Fibroblast of lung (primary cell): ENCODE measurements at regions not wholly inside any gene's neighbourhood (a gene's known extent, or its start where the extent isn't known, plus 50 kb on each side); places are given as distances from the start of the nearest gene placed in this dataset.

Experiments used
- EZH2 ChIP-seq: IDR thresholded peaks from 2 replicates; pipeline ENCODE4 v1.5.1; 2012; ENCODE audit warnings: low read length, control low read depth, mild to moderate bottlenecking; ENCODE audit errors: missing control alignments
- TF ChIP-seq, protein P1 (sequence below), 2 donors: IDR thresholded peaks in 1 of 2; conservative IDR thresholded peaks in 1 of 2; 1 replicate in 1 of 2; 2 replicates in 1 of 2; pipeline ENCODE4 v1.5.1; 2011 to 2012; ENCODE audit warnings: low read length in 2 of 2, control low read depth in 1 of 2, inconsistent platforms in 1 of 2, low read depth in 1 of 2, mild to moderate bottlenecking in 1 of 2

GRCh38 chr10:10923029-10923651 lies 94.5 kb upstream of the CELF2 start:
- TF ChIP-seq, protein P1, sequence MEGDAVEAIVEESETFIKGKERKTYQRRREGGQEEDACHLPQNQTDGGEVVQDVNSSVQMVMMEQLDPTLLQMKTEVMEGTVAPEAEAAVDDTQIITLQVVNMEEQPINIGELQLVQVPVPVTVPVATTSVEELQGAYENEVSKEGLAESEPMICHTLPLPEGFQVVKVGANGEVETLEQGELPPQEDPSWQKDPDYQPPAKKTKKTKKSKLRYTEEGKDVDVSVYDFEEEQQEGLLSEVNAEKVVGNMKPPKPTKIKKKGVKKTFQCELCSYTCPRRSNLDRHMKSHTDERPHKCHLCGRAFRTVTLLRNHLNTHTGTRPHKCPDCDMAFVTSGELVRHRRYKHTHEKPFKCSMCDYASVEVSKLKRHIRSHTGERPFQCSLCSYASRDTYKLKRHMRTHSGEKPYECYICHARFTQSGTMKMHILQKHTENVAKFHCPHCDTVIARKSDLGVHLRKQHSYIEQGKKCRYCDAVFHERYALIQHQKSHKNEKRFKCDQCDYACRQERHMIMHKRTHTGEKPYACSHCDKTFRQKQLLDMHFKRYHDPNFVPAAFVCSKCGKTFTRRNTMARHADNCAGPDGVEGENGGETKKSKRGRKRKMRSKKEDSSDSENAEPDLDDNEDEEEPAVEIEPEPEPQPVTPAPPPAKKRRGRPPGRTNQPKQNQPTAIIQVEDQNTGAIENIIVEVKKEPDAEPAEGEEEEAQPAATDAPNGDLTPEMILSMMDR (conservative IDR thresholded peaks at IDR 0.05 in 1 of 2, IDR thresholded peaks at IDR 0.05 in 1 of 2; ENCODE audit: low read depth in 1 of 2, low read length in 2 of 2) = no peak
- no peak for TF ChIP-seq EZH2
